ENCODE measurements at regions not wholly inside any gene's neighbourhood (a gene's known extent, or its start where the extent isn't known, plus 50 kb on each side); places are given as distances from the start of the nearest gene placed in this dataset.
"Not testable (repeated sequence)": the region's sequence is repeated elsewhere in the genome, so short reads cannot be mapped to it uniquely, and the experiment has no call there.

- Histone ChIP-seq H3K9me3 (ENCODE audit: severe bottlenecking) (no peaks in the 10 kb centered on the region), H3K36me3 (ENCODE audit: low read depth) (no peaks in the 10 kb centered on the region), H3K4me1 (ENCODE audit: insufficient read depth, poor library complexity, severe bottlenecking) (no peaks in the 10 kb centered on the region), H3K27ac (ENCODE audit: poor library complexity, severe bottlenecking) (no peak overlapping the region), H3K4me3 (ENCODE audit: severe bottlenecking) (no peak overlapping the region), H3K27me3 (ENCODE audit: insufficient read depth, poor library complexity, severe bottlenecking) (no peaks in the 10 kb centered on the region)
- DNase-seq (ENCODE audit: low spot score) (no peak), ATAC-seq (ENCODE audit: low read depth) (no peak)
- no peak for TF ChIP-seq CTCF (IDR thresholded peaks at IDR 0.05; ENCODE audit: poor library complexity, severe bottlenecking)
These were observed 65.5 kb upstream of the MDM1 start for GRCh38 chr12:68397566-68398158.

DNA sequence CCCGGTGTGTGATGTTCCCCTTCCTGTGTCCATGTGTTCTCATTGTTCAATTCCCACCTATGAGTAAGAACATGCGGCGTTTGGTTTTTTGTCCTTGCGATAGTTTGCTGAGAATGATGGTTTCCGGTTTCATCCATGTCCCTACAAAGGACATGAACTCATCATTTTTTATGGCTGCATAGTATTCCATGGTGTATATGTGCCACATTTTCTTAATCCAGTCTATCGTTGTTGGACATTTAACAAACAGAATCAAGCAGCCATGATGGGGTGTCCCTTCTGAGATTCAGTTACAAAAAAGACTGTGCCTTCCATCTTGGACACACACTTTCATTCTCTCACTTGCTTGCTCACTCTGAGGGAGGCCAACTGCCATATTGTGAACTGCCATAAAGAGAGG, 66.5 kb upstream of the MDM1 start:
- not testable (repeated sequence) for ATAC-seq (ENCODE audit: low read depth); H3K27me3 ChIP-seq (ENCODE audit: insufficient read depth, poor library complexity, severe bottlenecking); H3K4me1 ChIP-seq (ENCODE audit: insufficient read depth, poor library complexity, severe bottlenecking); H3K4me3 ChIP-seq (ENCODE audit: severe bottlenecking); H3K9me3 ChIP-seq (ENCODE audit: severe bottlenecking); H3K27ac ChIP-seq (ENCODE audit: poor library complexity, severe bottlenecking); DNase-seq (ENCODE audit: low spot score); H3K36me3 ChIP-seq (ENCODE audit: low read depth)

GRCh38 chr12:68400226-68400829, 68.2 kb upstream of the MDM1 start:
- no peaks in the 10 kb centered on the region for H3K9me3 ChIP-seq (ENCODE audit: severe bottlenecking)
- no peaks in the 10 kb centered on the region for H3K36me3 ChIP-seq (ENCODE audit: low read depth)
- TF ChIP-seq CTCF (IDR thresholded peaks at IDR 0.05; ENCODE audit: poor library complexity, severe bottlenecking): no peak
- no peak for DNase-seq (ENCODE audit: low spot score)
- H3K27me3 ChIP-seq (ENCODE audit: insufficient read depth, poor library complexity, severe bottlenecking): no peaks in the 10 kb centered on the region
- ATAC-seq (ENCODE audit: low read depth): no peak
- no peak overlapping the region for H3K27ac ChIP-seq (ENCODE audit: poor library complexity, severe bottlenecking)
- no peak overlapping the region for H3K4me3 ChIP-seq (ENCODE audit: severe bottlenecking)
- no peaks in the 10 kb centered on the region for H3K4me1 ChIP-seq (ENCODE audit: insufficient read depth, poor library complexity, severe bottlenecking)

DNA sequence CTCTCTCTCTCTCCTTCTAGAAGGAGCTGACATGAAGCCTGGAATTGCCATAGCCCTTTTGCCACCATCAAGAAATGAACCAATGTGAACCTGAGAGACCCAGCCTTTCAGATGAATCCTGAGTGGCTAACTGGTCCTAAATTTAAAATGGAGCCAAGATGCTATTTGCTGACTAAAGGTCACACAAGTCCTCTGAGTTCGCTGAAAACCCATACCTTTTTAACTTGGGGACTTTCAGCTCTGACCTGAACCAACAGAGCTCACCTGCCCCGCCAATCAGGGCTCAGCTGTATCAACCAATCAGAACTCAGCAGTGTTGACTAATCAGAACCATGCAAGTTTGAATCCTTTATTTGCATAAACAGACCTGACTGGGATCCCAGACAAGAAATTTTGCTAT, 70.3 kb upstream of the MDM1 start:
- no peak for TF ChIP-seq CTCF (IDR thresholded peaks at IDR 0.05; ENCODE audit: poor library complexity, severe bottlenecking)
- DNase-seq (ENCODE audit: low spot score): no peak

DNA sequence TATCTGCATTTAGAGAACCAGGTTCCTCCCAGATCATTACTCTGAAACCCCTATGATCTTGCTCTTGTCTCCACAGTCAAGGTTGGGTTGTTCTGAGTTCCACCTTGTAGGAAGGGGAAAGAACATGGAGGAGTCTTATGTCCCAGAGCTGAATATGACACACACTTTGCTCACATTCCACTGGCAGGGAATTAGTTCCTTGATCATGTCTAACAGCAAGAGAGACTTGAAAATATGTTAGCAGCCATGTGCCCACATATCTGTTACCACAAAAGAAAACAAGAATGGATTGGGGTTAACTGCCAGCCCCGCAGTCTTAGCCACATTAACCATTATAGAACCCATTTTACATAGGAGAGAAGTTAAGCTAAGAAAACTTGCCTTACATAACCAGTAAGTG, 71.1 kb upstream of the MDM1 start:
- no peak for DNase-seq (ENCODE audit: low spot score)
- no peaks in the 10 kb centered on the region for H3K36me3 ChIP-seq (ENCODE audit: low read depth)
- ATAC-seq (ENCODE audit: low read depth): no peak
- H3K27me3 ChIP-seq (ENCODE audit: insufficient read depth, poor library complexity, severe bottlenecking): no peaks in the 10 kb centered on the region
- H3K27ac ChIP-seq (ENCODE audit: poor library complexity, severe bottlenecking): no peak overlapping the region
- no peak overlapping the region for H3K4me3 ChIP-seq (ENCODE audit: severe bottlenecking)
- no peak for TF ChIP-seq CTCF (IDR thresholded peaks at IDR 0.05; ENCODE audit: poor library complexity, severe bottlenecking)
- H3K4me1 ChIP-seq (ENCODE audit: insufficient read depth, poor library complexity, severe bottlenecking): no peaks in the 10 kb centered on the region
- H3K9me3 ChIP-seq (ENCODE audit: severe bottlenecking): no peaks in the 10 kb centered on the region

More for the DNA sequence above, 70.3 kb upstream of the MDM1 start:
- no peaks in the 10 kb centered on the region for H3K9me3 ChIP-seq (ENCODE audit: severe bottlenecking)
- H3K27ac ChIP-seq (ENCODE audit: poor library complexity, severe bottlenecking): no peak overlapping the region
- H3K27me3 ChIP-seq (ENCODE audit: insufficient read depth, poor library complexity, severe bottlenecking): no peaks in the 10 kb centered on the region
- ATAC-seq (ENCODE audit: low read depth): no peak
- H3K4me3 ChIP-seq (ENCODE audit: severe bottlenecking): no peak overlapping the region
- H3K4me1 ChIP-seq (ENCODE audit: insufficient read depth, poor library complexity, severe bottlenecking): no peaks in the 10 kb centered on the region
- H3K36me3 ChIP-seq (ENCODE audit: low read depth): no peaks in the 10 kb centered on the region

Measured in RWPE2 (cell line).